Hepatocyte (in vitro differentiated cells): ENCODE measurements at regions not wholly inside any gene's neighbourhood (a gene's known extent, or its start where the extent isn't known, plus 50 kb on each side); places are given as distances from the start of the nearest gene placed in this dataset.

ENCODE experiments used
- EZH2 ChIP-seq: fragments of 200-600 bp; sonication (generic); IDR thresholded peaks from 2 replicates; pipeline ENCODE4 v1.6.1; 2016; ENCODE audit warnings: antibody characterized with exemption, mild to moderate bottlenecking, borderline replicate concordance
- TF ChIP-seq, protein P1 (sequence below): fragments of 200-600 bp; sonication (generic); IDR thresholded peaks from 2 replicates; pipeline ENCODE4 v1.5.1; 2016; ENCODE audit warnings: antibody characterized with exemption, mild to moderate bottlenecking; ENCODE audit not compliant: poor library complexity

DNA sequence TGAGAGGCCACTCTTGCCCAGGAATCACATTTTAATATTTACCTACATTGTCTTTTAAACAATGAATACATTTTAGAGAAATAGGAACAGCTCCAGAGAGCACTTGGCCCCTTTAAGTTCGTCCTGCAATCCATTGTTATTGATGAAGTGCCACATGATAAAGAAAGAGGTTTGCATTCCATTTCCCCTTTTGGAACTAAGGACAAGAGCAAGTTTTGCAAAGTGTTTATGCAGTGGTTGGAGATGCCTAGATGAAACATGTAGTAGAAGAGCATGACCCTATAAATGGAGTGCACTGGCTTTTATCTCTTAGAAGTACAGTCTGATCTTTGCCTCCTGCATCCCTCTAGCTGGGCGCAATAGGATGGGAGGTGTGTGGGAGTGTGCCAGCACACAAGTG, 118.7 kb upstream of the CNTNAP5 start:
- no peak for TF ChIP-seq EZH2
- TF ChIP-seq, protein P1, sequence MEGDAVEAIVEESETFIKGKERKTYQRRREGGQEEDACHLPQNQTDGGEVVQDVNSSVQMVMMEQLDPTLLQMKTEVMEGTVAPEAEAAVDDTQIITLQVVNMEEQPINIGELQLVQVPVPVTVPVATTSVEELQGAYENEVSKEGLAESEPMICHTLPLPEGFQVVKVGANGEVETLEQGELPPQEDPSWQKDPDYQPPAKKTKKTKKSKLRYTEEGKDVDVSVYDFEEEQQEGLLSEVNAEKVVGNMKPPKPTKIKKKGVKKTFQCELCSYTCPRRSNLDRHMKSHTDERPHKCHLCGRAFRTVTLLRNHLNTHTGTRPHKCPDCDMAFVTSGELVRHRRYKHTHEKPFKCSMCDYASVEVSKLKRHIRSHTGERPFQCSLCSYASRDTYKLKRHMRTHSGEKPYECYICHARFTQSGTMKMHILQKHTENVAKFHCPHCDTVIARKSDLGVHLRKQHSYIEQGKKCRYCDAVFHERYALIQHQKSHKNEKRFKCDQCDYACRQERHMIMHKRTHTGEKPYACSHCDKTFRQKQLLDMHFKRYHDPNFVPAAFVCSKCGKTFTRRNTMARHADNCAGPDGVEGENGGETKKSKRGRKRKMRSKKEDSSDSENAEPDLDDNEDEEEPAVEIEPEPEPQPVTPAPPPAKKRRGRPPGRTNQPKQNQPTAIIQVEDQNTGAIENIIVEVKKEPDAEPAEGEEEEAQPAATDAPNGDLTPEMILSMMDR: no peak
